ENCODE measurements at regions not wholly inside any gene's neighbourhood (a gene's known extent, or its start where the extent isn't known, plus 50 kb on each side); places are given as distances from the start of the nearest gene placed in this dataset.

DNA sequence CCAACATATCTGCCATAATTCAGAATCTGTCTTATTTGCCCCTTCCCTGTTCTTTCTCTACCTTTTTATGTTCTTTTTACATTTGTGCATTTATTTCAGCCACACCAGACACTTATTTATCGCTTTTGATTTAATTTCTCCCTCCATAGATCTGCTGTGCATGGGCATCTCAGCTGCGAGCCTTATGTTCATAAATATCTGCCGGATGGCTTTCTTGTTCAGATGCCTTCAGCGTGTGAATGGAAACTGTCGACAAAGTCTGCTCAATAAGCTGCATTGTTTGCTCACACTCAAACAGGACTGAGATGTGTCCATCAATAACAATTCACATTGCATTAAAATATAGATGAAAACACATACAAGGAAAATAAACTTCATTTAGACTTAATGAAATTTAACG is 374.6 kb upstream of the FAT3 start:
- H4K8ac ChIP-seq (ENCODE audit: low read depth in 2 of 2, low read length in 2 of 2), result no peak overlapping the region
- no peak overlapping the region for H3K4ac ChIP-seq (ENCODE audit: low read depth, low read length)
- no peak for TF ChIP-seq BHLHE40 (IDR thresholded peaks at IDR 0.05; ENCODE audit: low read depth, low read length)
- no peak overlapping the region for H3K4me2 ChIP-seq (ENCODE audit: low read depth, low read length)
- dilution Hi-C loops (cut with HindIII; ENCODE audit: low sequenced_read_pairs, unreplicated experiment) (no loop called here), in situ Hi-C loops (cut with MboI; ENCODE audit: low sequenced_read_pairs) (no loop called here), intact Hi-C loops (cut with micrococcal nuclease) (no loop called here)
- no peak overlapping the region for H3K56ac ChIP-seq (ENCODE audit: extremely low read depth, insufficient read depth, low read length)
- H2BK20ac ChIP-seq (ENCODE audit: low read depth, low read length), result no peak overlapping the region
- H3K18ac ChIP-seq (ENCODE audit: low read depth, low read length), result no peak overlapping the region
- H4K5ac ChIP-seq (ENCODE audit: low read depth, low read length), result no peak overlapping the region
- no peaks in the 10 kb centered on the region for H3K27me3 ChIP-seq (ENCODE audit: control insufficient read depth, insufficient read depth, low read length)
- H2BK15ac ChIP-seq (ENCODE audit: low read depth, low read length), result no peak overlapping the region
- no peak for DNase-seq
- H3K9me3 ChIP-seq (ENCODE audit: control insufficient read depth, insufficient read depth, low read length), result no peaks in the 10 kb centered on the region; the same call in 1 of the 2 replicates
- H3K9ac ChIP-seq (ENCODE audit: low read depth, low read length), result no peak overlapping the region
- no peak overlapping the region for H3K27ac ChIP-seq (ENCODE audit: insufficient read depth, low read length)
- ATAC-seq (ENCODE audit: low read depth), result no peak
- no peaks in the 10 kb centered on the region for H3K9me1 ChIP-seq (ENCODE audit: insufficient read depth, low read length)
- CTCF ChIA-PET, result no interaction called here
- no TSS peak for BruUV-seq (replicated peaks)
- no peaks in the 10 kb centered on the region for H4K20me1 ChIP-seq (ENCODE audit: insufficient read depth, low read length)
- H2AFZ ChIP-seq (replicated peaks; ENCODE audit: low read length, poor library complexity), result no peak overlapping the region
- no peak overlapping the region for H2BK5ac ChIP-seq (ENCODE audit: low read depth, low read length, poor library complexity, severe bottlenecking)
- H3K4me3 ChIP-seq (ENCODE audit: insufficient read depth, low read depth, low read length), result no peak overlapping the region
- POLR2A ChIA-PET (ENCODE audit: unreplicated experiment), result no interaction called here
- WGBS, 2 experiments (ENCODE audit: extremely low coverage in 2 of 2, insufficient read length in 1 of 2), result 72% methylated on average over 2 of the region's 6 CpGs; no CpG with 5 or more reads in 1 of the 2 experiments
- no peak overlapping the region for H4K91ac ChIP-seq (ENCODE audit: insufficient read depth, low read depth, low read length)
- H3K36me3 ChIP-seq (ENCODE audit: control insufficient read depth, insufficient read depth, low read length), result no peaks in the 10 kb centered on the region
- H2BK120ac ChIP-seq (ENCODE audit: low read depth, low read length), result no peak overlapping the region
- no peak overlapping the region for H2AK9ac ChIP-seq (replicated peaks; ENCODE audit: low read depth, low read length, poor library complexity)
- no peaks in the 10 kb centered on the region for H3K79me1 ChIP-seq (ENCODE audit: low read depth in 1 of 2, low read length in 2 of 2)
- H3K23ac ChIP-seq (ENCODE audit: low read depth, low read length), result no peak overlapping the region
- no peak overlapping the region for H2AK5ac ChIP-seq (ENCODE audit: low read depth, low read length)
- H3K14ac ChIP-seq (replicated peaks; ENCODE audit: low read depth, low read length), result no peak overlapping the region
- no peaks in the 10 kb centered on the region for H3K4me1 ChIP-seq (ENCODE audit: control insufficient read depth, insufficient read depth, low read length)

Measured in IMR-90 (cell line).